ENCODE measurements at regions not wholly inside any gene's neighbourhood (a gene's known extent, or its start where the extent isn't known, plus 50 kb on each side); places are given as distances from the start of the nearest gene placed in this dataset.

DNA sequence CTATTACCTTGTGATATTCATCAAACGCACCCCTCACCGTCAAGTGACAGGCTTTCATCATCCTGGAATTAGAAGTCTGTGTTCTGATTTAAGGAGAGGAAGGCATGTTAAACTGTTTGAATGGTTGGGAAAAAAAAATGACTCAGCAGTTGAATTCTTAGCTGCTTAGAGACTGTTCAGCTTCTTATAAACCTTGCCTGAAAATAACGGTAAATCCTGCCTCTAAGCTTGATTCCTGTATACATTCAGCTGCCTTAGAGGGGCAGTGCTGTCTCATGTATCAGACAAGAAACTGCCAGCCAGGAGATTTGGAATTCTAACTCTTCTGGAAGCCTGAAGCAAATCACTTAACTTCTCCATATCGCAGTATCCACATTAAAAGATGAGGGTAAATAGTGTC, 437.4 kb downstream of the JRKL start:
- ChIA-PET POLR2A (ENCODE audit: unreplicated experiment) (no interaction called here), CTCF (interaction anchor here (0.6 kb wide), 1 partner anchor 15 kb away, joined by 5 read pairs; no protein-coding TSS in a partner anchor)
- dilution Hi-C loops (cut with HindIII; ENCODE audit: low sequenced_read_pairs, unreplicated experiment) = no loop called here
- no peak overlapping the region for H3K4me3 ChIP-seq (ENCODE audit: insufficient read depth, low read depth, low read length)
- H3K18ac ChIP-seq (ENCODE audit: low read depth, low read length) = no peak overlapping the region
- no peaks in the 10 kb centered on the region for H3K79me1 ChIP-seq (ENCODE audit: low read depth in 1 of 2, low read length in 2 of 2)
- no peak overlapping the region for H2BK5ac ChIP-seq (ENCODE audit: low read depth, low read length, poor library complexity, severe bottlenecking)
- H3K27me3 ChIP-seq (ENCODE audit: control insufficient read depth, insufficient read depth, low read length) = no peaks in the 10 kb centered on the region
- no peak overlapping the region for H3K14ac ChIP-seq (replicated peaks; ENCODE audit: low read depth, low read length)
- H3K27ac ChIP-seq (ENCODE audit: insufficient read depth, low read length) = no peak overlapping the region
- DNase-seq = peak; percentile 0
- TF ChIP-seq RFX5 (IDR thresholded peaks at IDR 0.05; ENCODE audit: low read depth, low read length) = no peak
- 0 out of 2 replicates have a peak, but pooled peaks have one; percentile 2 for TF ChIP-seq CTCF (conservative IDR thresholded peaks at IDR 0.05; ENCODE audit: low read depth, low read length)
- no peak for TF ChIP-seq RAD21 (IDR thresholded peaks at IDR 0.05; ENCODE audit: low read length)
- no peak for TF ChIP-seq CHD1 (IDR thresholded peaks at IDR 0.05; ENCODE audit: low read depth, low read length)
- no peak for TF ChIP-seq USF2 (IDR thresholded peaks at IDR 0.05; ENCODE audit: low read depth, low read length)
- no peak for TF ChIP-seq CEBPB (IDR thresholded peaks at IDR 0.05; ENCODE audit: low read depth, low read length)
- H3K9me1 ChIP-seq (ENCODE audit: insufficient read depth, low read length) = no peaks in the 10 kb centered on the region
- no peak for ATAC-seq (ENCODE audit: low read depth)
- no peaks in the 10 kb centered on the region for H3K9me3 ChIP-seq (ENCODE audit: control insufficient read depth, insufficient read depth, low read length)
- H2AFZ ChIP-seq (replicated peaks; ENCODE audit: low read length, poor library complexity) = no peak overlapping the region
- no peak overlapping the region for H4K5ac ChIP-seq (ENCODE audit: low read depth, low read length)
- H2AK9ac ChIP-seq (replicated peaks; ENCODE audit: low read depth, low read length, poor library complexity) = no peak overlapping the region
- H3K4ac ChIP-seq (ENCODE audit: low read depth, low read length) = no peak overlapping the region
- no peaks in the 10 kb centered on the region for H3K4me1 ChIP-seq (ENCODE audit: control insufficient read depth, insufficient read depth, low read length)
- no peak overlapping the region for H3K23ac ChIP-seq (ENCODE audit: low read depth, low read length)
- no peak overlapping the region for H2AK5ac ChIP-seq (ENCODE audit: low read depth, low read length)
- H3K4me2 ChIP-seq (ENCODE audit: low read depth, low read length) = no peak overlapping the region
- no peaks in the 10 kb centered on the region for H3K36me3 ChIP-seq (ENCODE audit: control insufficient read depth, insufficient read depth, low read length)
- no peak overlapping the region for H3K56ac ChIP-seq (ENCODE audit: extremely low read depth, insufficient read depth, low read length)
- BruUV-seq (replicated peaks) = no TSS peak
- no peak overlapping the region for H3K9ac ChIP-seq (ENCODE audit: low read depth, low read length)
- WGBS, 2 experiments (ENCODE audit: extremely low coverage in 2 of 2, insufficient read length in 1 of 2) = no CpG with 5 or more reads among the region's 4 CpGs
- no peak overlapping the region for H4K8ac ChIP-seq (ENCODE audit: low read depth in 2 of 2, low read length in 2 of 2)
- no peak overlapping the region for H2BK20ac ChIP-seq (ENCODE audit: low read depth, low read length)
- H4K20me1 ChIP-seq (ENCODE audit: insufficient read depth, low read length) = no peaks in the 10 kb centered on the region
- intact Hi-C loops (cut with micrococcal nuclease) = no loop called here
- in situ Hi-C loops (cut with MboI; ENCODE audit: low sequenced_read_pairs) = no loop called here
- no peak overlapping the region for H2BK120ac ChIP-seq (ENCODE audit: low read depth, low read length)
- no peak overlapping the region for H4K91ac ChIP-seq (ENCODE audit: insufficient read depth, low read depth, low read length)
- H2BK15ac ChIP-seq (ENCODE audit: low read depth, low read length) = no peak overlapping the region

Measured in IMR-90 (cell line).